ENCODE measurements at regions not wholly inside any gene's neighbourhood (a gene's known extent, or its start where the extent isn't known, plus 50 kb on each side); places are given as distances from the start of the nearest gene placed in this dataset.

DNA sequence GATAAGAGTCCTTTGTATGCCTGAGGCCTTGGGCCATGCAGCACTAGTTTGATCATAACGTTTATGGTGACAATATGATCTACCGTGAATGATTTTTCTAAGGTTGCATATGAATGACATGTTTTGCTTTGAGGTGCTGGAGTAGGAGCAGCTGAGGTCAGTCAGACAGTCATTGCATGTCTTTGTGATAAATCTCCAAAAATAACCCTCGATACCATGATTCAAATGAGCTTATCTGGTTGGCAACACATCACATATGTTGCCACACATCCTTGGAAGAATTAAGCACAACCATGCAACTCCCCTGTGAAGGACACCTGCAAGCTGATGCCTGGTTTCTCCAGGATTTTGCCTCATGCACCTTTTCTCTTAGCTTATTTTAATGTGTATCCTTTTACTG, 394.5 kb downstream of the LTN1 start:
- TF ChIP-seq, protein P1, sequence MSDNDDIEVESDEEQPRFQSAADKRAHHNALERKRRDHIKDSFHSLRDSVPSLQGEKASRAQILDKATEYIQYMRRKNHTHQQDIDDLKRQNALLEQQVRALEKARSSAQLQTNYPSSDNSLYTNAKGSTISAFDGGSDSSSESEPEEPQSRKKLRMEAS (IDR thresholded peaks at IDR 0.05), result no peak
- TF ChIP-seq EGR1 (IDR thresholded peaks at IDR 0.05) (no peak), CREB1 (IDR thresholded peaks at IDR 0.05; ENCODE audit: low read depth) (no peak)
- TF ChIP-seq, protein P2, sequence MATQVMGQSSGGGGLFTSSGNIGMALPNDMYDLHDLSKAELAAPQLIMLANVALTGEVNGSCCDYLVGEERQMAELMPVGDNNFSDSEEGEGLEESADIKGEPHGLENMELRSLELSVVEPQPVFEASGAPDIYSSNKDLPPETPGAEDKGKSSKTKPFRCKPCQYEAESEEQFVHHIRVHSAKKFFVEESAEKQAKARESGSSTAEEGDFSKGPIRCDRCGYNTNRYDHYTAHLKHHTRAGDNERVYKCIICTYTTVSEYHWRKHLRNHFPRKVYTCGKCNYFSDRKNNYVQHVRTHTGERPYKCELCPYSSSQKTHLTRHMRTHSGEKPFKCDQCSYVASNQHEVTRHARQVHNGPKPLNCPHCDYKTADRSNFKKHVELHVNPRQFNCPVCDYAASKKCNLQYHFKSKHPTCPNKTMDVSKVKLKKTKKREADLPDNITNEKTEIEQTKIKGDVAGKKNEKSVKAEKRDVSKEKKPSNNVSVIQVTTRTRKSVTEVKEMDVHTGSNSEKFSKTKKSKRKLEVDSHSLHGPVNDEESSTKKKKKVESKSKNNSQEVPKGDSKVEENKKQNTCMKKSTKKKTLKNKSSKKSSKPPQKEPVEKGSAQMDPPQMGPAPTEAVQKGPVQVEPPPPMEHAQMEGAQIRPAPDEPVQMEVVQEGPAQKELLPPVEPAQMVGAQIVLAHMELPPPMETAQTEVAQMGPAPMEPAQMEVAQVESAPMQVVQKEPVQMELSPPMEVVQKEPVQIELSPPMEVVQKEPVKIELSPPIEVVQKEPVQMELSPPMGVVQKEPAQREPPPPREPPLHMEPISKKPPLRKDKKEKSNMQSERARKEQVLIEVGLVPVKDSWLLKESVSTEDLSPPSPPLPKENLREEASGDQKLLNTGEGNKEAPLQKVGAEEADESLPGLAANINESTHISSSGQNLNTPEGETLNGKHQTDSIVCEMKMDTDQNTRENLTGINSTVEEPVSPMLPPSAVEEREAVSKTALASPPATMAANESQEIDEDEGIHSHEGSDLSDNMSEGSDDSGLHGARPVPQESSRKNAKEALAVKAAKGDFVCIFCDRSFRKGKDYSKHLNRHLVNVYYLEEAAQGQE (IDR thresholded peaks at IDR 0.05; ENCODE audit: low read depth), result no peak

DNA sequence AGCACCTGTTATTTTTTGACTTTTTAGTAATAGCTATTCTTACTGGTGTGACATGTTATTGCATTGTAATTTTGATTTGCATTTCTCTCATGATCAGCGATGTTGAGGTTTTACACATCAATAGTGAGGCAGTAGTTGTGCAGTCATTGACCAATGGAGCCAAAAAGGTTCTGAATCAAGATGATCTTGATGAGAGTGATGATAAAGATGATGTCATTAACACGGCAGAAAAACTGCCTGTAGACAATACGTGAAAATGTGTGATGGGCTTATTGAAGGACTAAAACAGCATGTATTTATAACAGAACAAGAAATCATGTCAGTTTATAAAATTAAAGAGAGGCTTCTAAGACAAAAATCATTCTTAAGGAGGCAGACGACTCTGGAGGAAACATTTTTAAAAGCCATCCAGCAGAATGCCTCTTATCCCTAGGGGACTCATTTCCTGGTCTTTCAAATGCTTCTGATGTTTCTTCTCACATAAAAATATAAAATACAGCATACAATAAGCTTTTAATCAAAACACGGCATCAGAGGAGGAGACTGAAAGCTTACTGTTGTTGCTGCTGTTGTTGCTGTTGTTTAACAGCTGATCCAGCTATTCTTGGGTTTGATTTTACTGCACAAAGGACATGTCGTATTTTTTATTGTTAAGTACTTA, 400.3 kb downstream of the LTN1 start:
- no peak for TF ChIP-seq NFIC (IDR thresholded peaks at IDR 0.05)
- TF ChIP-seq, protein P2 (IDR thresholded peaks at IDR 0.05; ENCODE audit: low read depth), result no peak
- no peak for TF ChIP-seq TCF12 (IDR thresholded peaks at IDR 0.05; ENCODE audit: low read depth)
- no peak for TF ChIP-seq YY1 (IDR thresholded peaks at IDR 0.05; ENCODE audit: low read depth)
- TF ChIP-seq FOXM1 (IDR thresholded peaks at IDR 0.05; ENCODE audit: borderline replicate concordance, low read depth), result no peak
- no peak for TF ChIP-seq TEAD4 (IDR thresholded peaks at IDR 0.05)

DNA sequence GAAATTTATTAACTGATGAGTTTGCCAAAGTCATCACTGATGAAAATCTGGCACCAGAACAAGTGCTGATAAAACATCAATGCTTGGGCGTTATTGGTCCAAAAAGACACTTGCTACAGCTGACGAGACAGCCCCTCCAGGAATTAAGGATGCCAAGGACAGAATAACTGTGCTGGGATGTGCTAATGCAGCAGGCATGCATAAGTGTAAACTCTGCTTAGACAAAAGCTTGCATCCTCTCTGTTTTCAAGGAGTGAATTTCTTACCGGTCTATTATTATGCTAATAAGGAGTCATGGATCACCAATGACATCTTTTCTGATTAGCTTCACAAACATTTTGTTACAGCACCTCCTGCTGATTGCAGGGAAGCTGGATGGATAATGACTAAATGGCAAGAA, 402.0 kb downstream of the LTN1 start:
- TF ChIP-seq FOXM1 (IDR thresholded peaks at IDR 0.05; ENCODE audit: borderline replicate concordance, low read depth) (no peak), CREB1 (IDR thresholded peaks at IDR 0.05; ENCODE audit: low read depth) (no peak), CEBPB (IDR thresholded peaks at IDR 0.05) (no peak), NFIC (IDR thresholded peaks at IDR 0.05) (no peak), RAD21 (IDR thresholded peaks at IDR 0.05; ENCODE audit: low read depth) (no peak), TCF12 (IDR thresholded peaks at IDR 0.05; ENCODE audit: low read depth) (no peak), TAF1 (IDR thresholded peaks at IDR 0.05; ENCODE audit: low read depth) (no peak), EP300 (IDR thresholded peaks at IDR 0.05; ENCODE audit: borderline replicate concordance) (no peak), YY1 (IDR thresholded peaks at IDR 0.05; ENCODE audit: low read depth) (no peak)
- TF ChIP-seq, protein P1 (IDR thresholded peaks at IDR 0.05), result no peak
- TF ChIP-seq, protein P2 (IDR thresholded peaks at IDR 0.05; ENCODE audit: low read depth), result no peak

DNA sequence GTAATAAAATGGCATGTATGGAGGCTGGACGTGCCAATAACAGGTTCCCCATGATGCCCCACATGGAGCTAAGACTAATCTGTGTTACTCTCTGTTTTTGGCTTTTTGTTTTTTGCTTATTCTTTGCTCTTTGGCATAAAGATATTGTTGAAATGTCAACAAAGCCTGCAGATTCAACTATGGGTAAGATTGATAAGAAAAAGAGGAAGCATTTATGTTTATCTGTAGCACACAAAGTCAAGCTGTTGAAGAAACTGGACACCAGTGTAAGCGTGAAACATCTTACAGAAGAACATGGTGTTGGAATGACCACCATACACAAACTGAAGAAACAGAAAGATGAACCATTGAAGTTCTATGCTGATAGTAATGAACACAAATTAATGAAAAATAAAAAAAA, 402.7 kb downstream of the LTN1 start:
- TF ChIP-seq, protein P2 (IDR thresholded peaks at IDR 0.05; ENCODE audit: low read depth), result no peak

DNA sequence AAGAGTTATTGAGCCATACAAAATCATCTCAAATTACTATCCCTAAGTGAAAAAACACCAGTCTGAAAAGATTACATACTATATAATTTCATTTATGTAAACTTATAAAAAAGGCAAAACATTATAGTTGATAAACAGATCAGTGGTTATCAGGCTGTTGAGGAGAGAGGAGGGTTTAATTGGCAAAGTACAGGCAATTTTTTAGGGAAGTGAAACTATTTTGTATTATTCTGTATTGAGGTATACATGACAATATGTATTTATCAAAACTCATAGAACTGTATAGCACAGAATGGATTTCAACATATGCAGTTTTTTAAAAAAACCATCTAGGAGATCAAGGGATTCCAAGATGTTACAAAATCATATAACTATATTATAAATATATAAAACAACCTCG, 403.7 kb downstream of the LTN1 start:
- TF ChIP-seq TCF12 (IDR thresholded peaks at IDR 0.05; ENCODE audit: low read depth) (no peak), FOXM1 (IDR thresholded peaks at IDR 0.05; ENCODE audit: borderline replicate concordance, low read depth) (no peak)
- TF ChIP-seq, protein P3, sequence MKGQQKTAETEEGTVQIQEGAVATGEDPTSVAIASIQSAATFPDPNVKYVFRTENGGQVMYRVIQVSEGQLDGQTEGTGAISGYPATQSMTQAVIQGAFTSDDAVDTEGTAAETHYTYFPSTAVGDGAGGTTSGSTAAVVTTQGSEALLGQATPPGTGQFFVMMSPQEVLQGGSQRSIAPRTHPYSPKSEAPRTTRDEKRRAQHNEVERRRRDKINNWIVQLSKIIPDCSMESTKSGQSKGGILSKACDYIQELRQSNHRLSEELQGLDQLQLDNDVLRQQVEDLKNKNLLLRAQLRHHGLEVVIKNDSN (IDR thresholded peaks at IDR 0.05), result no peak

All from Ishikawa (cell line).